HG03139 (cell line): ENCODE measurements at regions not wholly inside any gene's neighbourhood (a gene's known extent, or its start where the extent isn't known, plus 50 kb on each side); places are given as distances from the start of the nearest gene placed in this dataset.

Experiments
- ATAC-seq: cut with Tn5 transposase; IDR thresholded peaks from one replicate; pipeline ENCODE4 v1.9.1; 2021; ENCODE audit not compliant: unreplicated experiment

- no peak for ATAC-seq
Observed at GRCh38 chr21:16532840-16533239, 803.1 kb downstream of the USP25 start.

- ATAC-seq = no peak
Observed at GRCh38 chr21:16533692-16534407, 804.1 kb downstream of the USP25 start.

GRCh38 chr21:16534408-16535101 is 804.8 kb downstream of the USP25 start:
- no peak for ATAC-seq

- no peak for ATAC-seq
Observed at GRCh38 chr21:16535102-16535422, 805.3 kb downstream of the USP25 start.

- no peak for ATAC-seq
Observed at GRCh38 chr21:16535626-16536025, 805.8 kb downstream of the USP25 start.

- ATAC-seq = no peak
Observed at GRCh38 chr21:16536140-16536539, 806.4 kb downstream of the USP25 start.

GRCh38 chr21:16536643-16537434 is 807.1 kb downstream of the USP25 start:
- no peak for ATAC-seq

GRCh38 chr21:16537501-16537900 is 807.7 kb downstream of the USP25 start:
- no peak for ATAC-seq

- ATAC-seq = no peak
Observed at GRCh38 chr21:16538405-16538804, 808.6 kb downstream of the USP25 start.

- ATAC-seq = no peak
Observed at GRCh38 chr21:16538936-16539440, 809.2 kb downstream of the USP25 start.

- no peak for ATAC-seq
Observed at GRCh38 chr21:16540966-16541727, 811.4 kb downstream of the USP25 start.

GRCh38 chr21:16550118-16550517 is 820.3 kb downstream of the USP25 start:
- no peak for ATAC-seq

GRCh38 chr21:16550917-16551741 is 821.3 kb downstream of the USP25 start:
- no peak for ATAC-seq

GRCh38 chr21:16552880-16553279 is 823.1 kb downstream of the USP25 start:
- ATAC-seq = no peak

- no peak for ATAC-seq
Observed at GRCh38 chr21:16554503-16554902, 824.7 kb downstream of the USP25 start.

GRCh38 chr21:16563116-16563515 is 833.3 kb downstream of the USP25 start:
- no peak for ATAC-seq

- ATAC-seq = no peak
Observed at GRCh38 chr21:16563795-16564194, 834.0 kb downstream of the USP25 start.

- ATAC-seq = no peak
Observed at GRCh38 chr21:16568244-16568643, 838.5 kb downstream of the USP25 start.

GRCh38 chr21:16568661-16569060 is 838.9 kb downstream of the USP25 start:
- ATAC-seq = no peak

GRCh38 chr21:16569679-16570078 is 839.9 kb downstream of the USP25 start:
- no peak for ATAC-seq
